K562 (cell line): ENCODE measurements at regions not wholly inside any gene's neighbourhood (a gene's known extent, or its start where the extent isn't known, plus 50 kb on each side); places are given as distances from the start of the nearest gene placed in this dataset.

Experiments
- ATAC-seq: fragments of 200-7000 bp; cut with Tn5 transposase; 3 replicates; pipeline ENCODE4 v1.9.1; 2020; ENCODE audit warnings: moderate library complexity
- BruUV-seq: library from RNA; stranded (reverse); fragments of 400-500 nt; replicated peaks from 2 replicates; lab custom pipeline; 2021; lab: Mats Ljungman, UMichigan
- CTCF ChIA-PET: fragments of 300-600 bp; formaldehyde crosslinking; extraction: SDS; loops from one replicate; lab custom pipeline; 2021; ENCODE audit warnings: low intra/inter-chr PET ratio; lab: Yijun Ruan, JAX
- POLR2A ChIA-PET: fragments of 300-600, 350-650 bp; sonication (Branson Sonifier 250); formaldehyde crosslinking; extraction: SDS; loops from one replicate; lab custom pipeline; 2021; ENCODE audit warnings: antibody characterized with exemption, inconsistent platforms; lab: Yijun Ruan, JAX
- DNase-seq, 4 experiments: peaks; one replicate each; pipeline versions ENCODE4 v3.0.0 to v3.0.0-alpha.2; 2011 to 2018; ENCODE audit warnings: low spot score in 3 of 4, mixed read lengths in 3 of 4; ENCODE audit errors: extremely low read depth in 1 of 4
- FAIRE-seq: peaks from 2 replicates; lab custom pipeline; 2011; peaks lifted over from hg19 to GRCh38; lab: Jason Lieb, UNC
- H2AFZ ChIP-seq: 2 replicates; pipeline ENCODE4 v1.6.0; 2011; ENCODE audit warnings: low read depth, low read length, control low read depth, inconsistent platforms
- H3K27ac ChIP-seq: fragments of 200-600 bp; 3 replicates; pipeline ENCODE4 v1.8.0; 2011; ENCODE audit warnings: low read depth, mild to moderate bottlenecking, control low read depth, inconsistent platforms, low read length, moderate library complexity, mixed read lengths; ENCODE audit errors: extremely low read depth
- H3K27me3 ChIP-seq, 2 experiments: fragments of 300-600 bp in 1 of 2; 2 replicates in 1 of 2; 3 replicates in 1 of 2; pipeline versions ENCODE4 v1.6.0 to v1.8.0; 2011; ENCODE audit warnings: inconsistent platforms in 2 of 2, low read length in 2 of 2, mild to moderate bottlenecking in 1 of 2, mixed read lengths in 1 of 2, moderate library complexity in 1 of 2; ENCODE audit not compliant: control insufficient read depth in 2 of 2, insufficient read depth in 2 of 2
- H3K36me3 ChIP-seq: fragments of 300-600 bp; 3 replicates; pipeline ENCODE4 v1.8.0; 2011; ENCODE audit warnings: mild to moderate bottlenecking, low read length, inconsistent platforms; ENCODE audit not compliant: control insufficient read depth, insufficient read depth
- H3K4me1 ChIP-seq, 2 experiments: fragments of 200-600 bp in 1 of 2; replicated peaks in 1 of 2; 2 replicates in 1 of 2; 3 replicates in 1 of 2; pipeline versions ENCODE4 v1.5.1 to v1.8.0; 2011; ENCODE audit warnings: inconsistent platforms in 2 of 2, low read length in 2 of 2, mild to moderate bottlenecking in 1 of 2, mixed read lengths in 1 of 2, moderate library complexity in 1 of 2; ENCODE audit not compliant: control insufficient read depth in 2 of 2, insufficient read depth in 2 of 2
- H3K4me2 ChIP-seq: 2 replicates; pipeline ENCODE4 v1.6.1; 2011; ENCODE audit warnings: low read length, control low read depth, inconsistent platforms, mixed read lengths; ENCODE audit not compliant: insufficient read depth
- H3K4me3 ChIP-seq: fragments of 200-600 bp; sonication (generic), shearing (Covaris generic); 2 replicates; pipeline ENCODE4 v1.5.1; 2016; ENCODE audit warnings: control low read depth, inconsistent platforms
- H3K79me2 ChIP-seq: fragments of 200-600 bp; 3 replicates; pipeline ENCODE4 v1.8.0; 2011; ENCODE audit warnings: low read length, inconsistent platforms; ENCODE audit not compliant: control insufficient read depth, insufficient read depth
- H3K9ac ChIP-seq, 2 experiments: 2 replicates each; pipeline versions ENCODE4 v1.6.0 to v1.6.1; 2011; ENCODE audit warnings: low read depth in 2 of 2, low read length in 2 of 2, control low read depth in 1 of 2, inconsistent platforms in 1 of 2, mild to moderate bottlenecking in 1 of 2, mixed read lengths in 1 of 2; ENCODE audit not compliant: insufficient read depth in 1 of 2
- H3K9me1 ChIP-seq: one replicate; pipeline ENCODE4 v1.6.0; 2011; ENCODE audit warnings: inconsistent platforms, mild to moderate bottlenecking, low read length, moderate library complexity; ENCODE audit not compliant: control insufficient read depth, insufficient read depth
- H3K9me3 ChIP-seq: replicated peaks from 2 replicates; pipeline ENCODE4 v1.5.1; 2011; ENCODE audit warnings: low read depth, low read length, inconsistent platforms; ENCODE audit not compliant: control insufficient read depth, insufficient read depth
- H4K20me1 ChIP-seq: replicated peaks from 2 replicates; pipeline ENCODE4 v1.6.1; 2011; ENCODE audit warnings: low read length, inconsistent platforms, mixed read lengths; ENCODE audit not compliant: control insufficient read depth, insufficient read depth
- CBX8 ChIP-seq: fragments of 200-600 bp; sonication (generic); IDR thresholded peaks from 2 replicates; pipeline ENCODE4 v1.6.1; 2012; ENCODE audit warnings: borderline replicate concordance, mixed run types, low read depth, mild to moderate bottlenecking, moderate library complexity, mixed read lengths, low read length, control low read depth, inconsistent platforms; ENCODE audit not compliant: poor library complexity, severe bottlenecking; ENCODE audit errors: extremely low read depth
- FIP1L1 ChIP-seq: fragments of 200-400 bp; formaldehyde crosslinking; IDR thresholded peaks from 2 replicates; pipeline ENCODE4 v1.6.1; 2018; ENCODE audit warnings: mild to moderate bottlenecking, low read depth, low read length; ENCODE audit not compliant: poor library complexity, severe bottlenecking
- FOS ChIP-seq: IDR thresholded peaks from 3 replicates; pipeline ENCODE4 v1.6.1; 2011; ENCODE audit not compliant: insufficient read length; ENCODE audit errors: extremely low read depth
- GABPA ChIP-seq: fragments of 200-800 bp; sonication (Bioruptor generic); conservative IDR thresholded peaks from 2 replicates; pipeline ENCODE4 v1.6.1; 2016; ENCODE audit warnings: low read depth, missing genetic modification characterization, missing compliant biosample characterization
- RFX7 ChIP-seq: fragments of 250-450 bp; sonication (Bioruptor Pico); IDR thresholded peaks from 2 replicates; pipeline ENCODE4 v1.5.1; 2021; ENCODE audit warnings: mild to moderate bottlenecking
- SMAD3 ChIP-seq: fragments of 450-650 bp; formaldehyde crosslinking; conservative IDR thresholded peaks from 2 replicates; pipeline ENCODE4 v1.4.0; 2020; ENCODE audit warnings: mild to moderate bottlenecking
- ZNF3 ChIP-seq: fragments of 250-450 bp; sonication (Bioruptor Pico); IDR thresholded peaks from 2 replicates; pipeline ENCODE4 v1.5.0; 2021; ENCODE audit warnings: mild to moderate bottlenecking, moderate library complexity
- ZNF431 ChIP-seq: sonication (generic); formaldehyde crosslinking; IDR thresholded peaks from 2 replicates; pipeline ENCODE4 v1.8.0; 2022; ENCODE audit warnings: mild to moderate bottlenecking, missing genetic modification reagents
- WGBS: fragments of 100-300 bp; shearing (Covaris generic); methylation state at CpG from one replicate; pipeline ENCODE4 v1.1.6; 2016; ENCODE audit warnings: low coverage, mixed read lengths; ENCODE audit not compliant: insufficient coverage; ENCODE audit errors: missing lambda C conversion rate; 5-methylcytosine and 5-hydroxymethylcytosine counted together
- in situ Hi-C: fragments of 300-500 bp; cut with MboI; formaldehyde crosslinking; loops from 4 replicates; pipeline ENCODE4 v1.15.0; 2018; ENCODE audit warnings: inconsistent platforms, mixed read lengths
- intact Hi-C: fragments of 100-400 bp; cut with micrococcal nuclease; formaldehyde crosslinking; loops from 2 replicates; pipeline ENCODE4 v1.14.2; 2022
- TF ChIP-seq, protein P1 (sequence below): sonication (generic); formaldehyde crosslinking; IDR thresholded peaks from 2 replicates; pipeline ENCODE4 v1.8.0; 2022; ENCODE audit warnings: missing genetic modification reagents, mild to moderate bottlenecking, moderate library complexity, borderline replicate concordance

DNA sequence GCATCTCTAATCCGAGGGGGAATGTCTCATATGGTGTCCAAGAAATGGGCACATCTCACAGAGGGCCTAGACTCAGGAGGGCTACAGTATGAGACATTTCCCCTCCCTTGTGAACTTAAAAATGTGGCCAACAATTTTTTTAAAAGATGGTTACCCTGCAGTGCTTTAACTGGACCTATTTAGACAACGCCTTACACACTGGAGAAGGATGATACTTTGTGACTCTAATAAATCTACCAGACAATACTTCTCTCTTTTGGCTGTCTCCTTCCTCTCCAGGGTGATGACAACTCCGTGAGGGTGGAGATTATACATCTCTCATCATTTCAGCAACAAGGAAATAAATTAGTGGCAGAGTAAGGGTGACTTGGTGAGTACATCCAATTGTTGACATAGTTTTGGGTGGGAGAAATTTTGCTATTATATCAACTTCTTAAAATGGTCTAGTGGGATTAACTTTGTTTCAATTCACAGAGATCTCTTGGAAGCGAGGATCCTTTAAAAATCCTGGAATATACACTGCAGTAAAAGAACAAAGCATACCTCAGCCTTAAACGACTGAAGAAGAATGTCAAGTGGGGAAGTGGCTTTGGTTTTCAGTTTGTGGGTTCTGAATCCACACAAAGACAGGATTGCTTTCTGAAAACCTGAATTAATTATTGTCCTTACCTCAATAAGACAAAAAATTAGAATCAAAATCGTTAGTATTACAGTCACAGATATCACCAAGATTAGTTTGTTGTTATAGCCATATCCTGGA lies 89.8 kb downstream of the KPNA2 start:
- ChIA-PET CTCF (no interaction called here), POLR2A (interaction anchor here (0.6 kb wide), 2 partner anchors 109 to 930 kb away, joined by 3 to 5 read pairs; no protein-coding TSS in a partner anchor)
- no peak for FAIRE-seq

More for the DNA sequence above, 89.8 kb downstream of the KPNA2 start:
- in situ Hi-C loops (no loop called here), intact Hi-C loops (no loop called here)
- ATAC-seq = no peak
- Histone ChIP-seq H3K79me2 (no peaks in the 10 kb centered on the region), H3K27ac (no peak overlapping the region), H3K4me2 (no peak overlapping the region), H3K9ac (no peak overlapping the region), H3K9me1 (no peaks in the 10 kb centered on the region), H3K4me3 (no peak overlapping the region), H4K20me1 (no peaks in the 10 kb centered on the region), H3K4me1 (no peaks in the 10 kb centered on the region), H3K27me3 (no peaks in the 10 kb centered on the region; a peak in 1 of 5 replicates), H3K9me3 (0 out of 2 replicates have a peak, but pooled peaks cover 2% of the 10 kb centered on the region), H3K36me3 (no peaks in the 10 kb centered on the region), H2AFZ (no peak overlapping the region)
- WGBS = 7% methylated on average over 6 of the region's 6 CpGs
- TF ChIP-seq FOS = no peak
- no peak for TF ChIP-seq GABPA
- no peak for TF ChIP-seq CBX8
- TF ChIP-seq, protein P1, sequence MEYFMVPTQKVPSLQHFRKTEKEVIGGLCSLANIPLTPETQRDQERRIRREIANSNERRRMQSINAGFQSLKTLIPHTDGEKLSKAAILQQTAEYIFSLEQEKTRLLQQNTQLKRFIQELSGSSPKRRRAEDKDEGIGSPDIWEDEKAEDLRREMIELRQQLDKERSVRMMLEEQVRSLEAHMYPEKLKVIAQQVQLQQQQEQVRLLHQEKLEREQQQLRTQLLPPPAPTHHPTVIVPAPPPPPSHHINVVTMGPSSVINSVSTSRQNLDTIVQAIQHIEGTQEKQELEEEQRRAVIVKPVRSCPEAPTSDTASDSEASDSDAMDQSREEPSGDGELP (CRISPR knock-in tag) = no peak
- no peak for TF ChIP-seq RFX7
- TF ChIP-seq SMAD3 = no peak
- TF ChIP-seq ZNF3 (CRISPR knock-in tag) = no peak
- TF ChIP-seq ZNF431 (CRISPR knock-in tag) = no peak
- no peak for TF ChIP-seq FIP1L1
- no TSS peak for BruUV-seq
- DNase-seq = no peak
